GM19239 (cell line): ENCODE measurements at regions not wholly inside any gene's neighbourhood (a gene's known extent, or its start where the extent isn't known, plus 50 kb on each side); places are given as distances from the start of the nearest gene placed in this dataset.

Source experiments
- DNase-seq: peaks from one replicate; pipeline ENCODE4 v3.0.0; 2011; ENCODE audit warnings: low spot score; ENCODE audit not compliant: insufficient read length
- FAIRE-seq: peaks from 2 replicates; lab custom pipeline; 2011; peaks lifted over from hg19 to GRCh38; lab: Jason Lieb, UNC

DNA sequence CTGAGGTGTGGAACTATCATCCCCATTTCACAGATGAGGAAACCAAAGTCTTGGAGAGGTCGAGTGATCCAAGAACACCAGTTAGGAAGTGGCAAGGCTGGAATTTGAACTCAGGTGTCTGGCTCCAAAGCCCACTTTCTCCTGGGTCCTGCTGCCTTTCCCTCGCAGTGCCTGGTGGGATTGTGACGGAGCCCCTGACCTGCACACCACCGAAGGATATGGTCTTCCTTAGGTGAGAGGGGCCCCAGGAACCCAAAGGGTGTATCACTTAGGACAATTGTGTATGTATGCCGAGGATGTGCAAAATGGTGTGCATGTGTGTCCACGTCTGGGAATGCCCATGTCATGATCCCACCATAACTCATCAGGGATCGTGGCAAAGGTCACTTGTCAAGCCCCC lies 392.7 kb downstream of the MATN1 start:
- no peak for DNase-seq

DNA sequence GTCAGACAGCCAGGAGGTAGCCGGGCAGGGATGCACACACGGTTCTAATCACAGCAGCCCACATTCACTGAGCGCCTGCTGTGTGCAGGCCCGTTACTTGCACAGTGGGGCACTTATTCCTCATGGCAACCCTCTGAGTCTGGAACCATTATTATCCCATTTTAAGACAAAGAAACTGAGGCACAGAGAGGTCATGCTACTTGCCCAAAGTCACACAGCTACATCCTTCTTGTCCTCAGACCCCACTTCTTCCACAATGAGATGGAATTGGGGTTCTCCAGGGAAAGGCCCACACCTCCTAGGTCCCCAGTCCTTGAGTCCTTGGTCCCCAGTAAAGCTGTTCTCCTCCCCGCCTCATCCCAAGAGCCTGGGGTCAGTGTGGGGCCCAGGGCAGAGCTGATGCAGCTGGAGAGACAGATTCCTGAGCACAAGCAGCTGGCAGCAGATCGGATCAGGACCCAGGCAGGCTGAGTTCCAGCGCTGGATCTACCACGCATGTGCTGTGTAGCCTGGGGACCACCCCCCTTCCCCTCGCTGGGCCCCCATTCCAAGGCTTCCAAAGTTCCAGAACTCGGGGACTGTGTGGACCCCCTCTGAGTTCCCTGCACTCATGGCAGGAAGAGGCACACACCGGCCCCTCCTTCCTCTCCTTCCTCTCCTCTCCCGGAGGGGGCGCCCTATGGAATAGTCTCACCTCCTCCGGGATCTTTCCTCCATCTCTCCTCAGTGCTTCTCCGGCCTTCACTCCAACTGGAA lies 393.4 kb downstream of the MATN1 start:
- FAIRE-seq = no peak
- no peak for DNase-seq

More for the DNA sequence above, 392.7 kb downstream of the MATN1 start:
- FAIRE-seq = no peak

DNA sequence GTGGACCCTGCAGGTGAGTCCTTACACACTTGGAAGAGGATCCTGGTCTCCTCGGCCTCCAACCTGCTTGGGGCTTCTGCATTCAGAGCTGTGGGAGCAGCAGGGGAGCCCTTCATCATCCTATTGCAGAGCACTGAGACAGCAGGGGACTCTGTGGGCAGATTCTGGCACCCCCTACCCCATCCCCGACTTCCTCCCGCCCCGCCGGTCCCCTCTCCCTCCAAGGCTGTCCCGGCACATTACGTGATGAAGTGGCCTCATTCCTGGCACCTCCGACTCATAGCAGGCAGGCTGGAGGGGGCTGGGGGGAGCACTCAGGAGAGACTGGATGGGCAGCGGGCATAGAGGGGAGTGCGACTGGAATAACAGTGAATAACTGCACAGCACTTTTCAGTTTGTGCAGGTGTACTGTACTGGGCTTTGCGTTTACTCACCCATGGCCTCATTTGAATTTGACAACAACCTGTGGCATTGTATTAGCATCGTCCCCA lies 394.1 kb downstream of the MATN1 start:
- no peak for DNase-seq
- FAIRE-seq = no peak

DNA sequence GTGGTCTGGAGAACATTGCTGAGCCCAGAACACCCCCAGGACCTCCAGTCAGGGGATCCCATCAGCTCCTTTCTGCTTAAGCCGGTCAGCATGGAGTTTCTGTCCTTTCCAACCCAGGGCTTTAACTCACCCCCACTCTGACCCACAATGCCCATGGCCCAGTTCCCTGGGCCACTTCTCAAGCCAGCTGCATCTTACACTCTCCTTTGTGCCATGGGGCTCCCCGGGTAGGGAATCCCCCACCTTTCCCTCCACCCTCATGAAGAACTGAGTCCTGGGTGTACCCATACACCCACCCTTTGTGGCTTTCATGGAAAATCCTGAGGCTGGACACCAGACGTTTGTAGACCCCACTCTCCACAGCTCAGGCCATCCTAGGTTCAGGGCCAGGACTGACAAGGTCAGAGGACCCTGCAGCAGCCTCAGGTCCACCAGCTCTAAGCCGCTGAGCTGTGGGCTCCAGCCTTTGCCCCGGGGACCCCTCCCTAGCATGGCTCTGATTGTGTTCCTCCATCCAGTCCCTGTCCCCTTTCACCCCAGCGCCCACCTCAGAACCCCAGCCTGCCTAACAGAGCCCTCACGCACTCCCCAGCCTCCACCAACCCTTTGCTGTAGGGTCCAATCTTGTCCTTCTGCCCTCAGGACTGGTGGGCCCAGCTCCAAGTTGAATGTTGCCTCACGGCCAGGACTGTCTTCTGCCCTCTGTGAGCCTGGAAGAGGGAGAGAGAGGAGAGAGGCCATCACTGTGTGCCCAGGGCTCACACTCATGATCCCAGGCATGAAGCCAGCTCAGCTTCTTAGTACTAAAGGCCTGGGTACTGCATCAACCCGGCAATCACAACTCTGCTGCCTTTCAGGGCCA lies 394.8 kb downstream of the MATN1 start:
- no peak for DNase-seq
- no peak for FAIRE-seq

DNA sequence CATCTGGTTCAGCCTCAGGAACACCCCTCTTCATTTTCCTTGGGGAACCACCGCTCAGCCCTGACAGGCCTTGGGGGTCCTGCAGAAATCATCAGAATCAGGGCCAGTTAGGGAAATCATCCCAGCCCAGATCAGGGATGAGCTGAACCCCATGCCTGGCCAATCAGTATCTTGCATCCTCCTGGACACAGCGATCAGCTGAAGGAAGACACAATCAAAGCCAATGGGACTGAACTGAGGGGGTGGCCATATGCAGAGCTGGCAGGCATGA lies 395.4 kb downstream of the MATN1 start:
- FAIRE-seq (no peak), DNase-seq (no peak)

DNA sequence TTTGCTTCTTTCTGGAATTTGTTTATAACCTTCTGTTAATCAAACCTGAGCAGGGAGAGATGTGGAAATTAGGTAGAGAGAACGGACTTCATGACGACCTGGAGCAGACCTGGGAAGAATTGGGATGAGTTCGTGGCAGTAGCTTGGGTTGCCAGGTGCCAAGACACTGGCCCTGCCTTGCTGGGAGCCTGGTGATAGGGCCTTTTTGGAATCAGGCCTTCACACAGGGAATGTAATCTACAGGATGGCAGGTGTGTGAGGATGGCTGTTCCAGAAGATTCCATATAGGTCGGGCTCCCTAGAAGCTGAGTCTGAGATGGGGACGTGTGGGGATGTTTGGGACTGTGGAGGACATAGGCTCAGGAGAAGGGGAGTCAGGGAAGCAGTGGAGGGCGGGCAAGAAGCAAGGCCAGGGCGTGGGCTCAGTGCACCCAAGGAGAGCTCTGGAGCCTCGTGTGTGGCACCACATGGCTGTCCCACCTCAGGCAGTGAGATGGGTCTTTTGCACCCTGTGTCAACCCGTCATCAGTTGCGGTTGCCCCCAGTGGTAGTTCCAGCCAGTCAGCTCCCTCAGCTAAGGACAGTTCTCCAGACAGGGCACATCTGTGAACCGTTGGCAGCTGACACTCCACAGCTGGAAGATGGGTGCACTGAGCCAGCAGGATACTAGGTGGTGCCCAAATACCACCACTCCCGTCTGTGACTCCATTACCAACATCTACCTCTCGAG lies 395.9 kb downstream of the MATN1 start:
- no peak for DNase-seq
- FAIRE-seq = no peak

DNA sequence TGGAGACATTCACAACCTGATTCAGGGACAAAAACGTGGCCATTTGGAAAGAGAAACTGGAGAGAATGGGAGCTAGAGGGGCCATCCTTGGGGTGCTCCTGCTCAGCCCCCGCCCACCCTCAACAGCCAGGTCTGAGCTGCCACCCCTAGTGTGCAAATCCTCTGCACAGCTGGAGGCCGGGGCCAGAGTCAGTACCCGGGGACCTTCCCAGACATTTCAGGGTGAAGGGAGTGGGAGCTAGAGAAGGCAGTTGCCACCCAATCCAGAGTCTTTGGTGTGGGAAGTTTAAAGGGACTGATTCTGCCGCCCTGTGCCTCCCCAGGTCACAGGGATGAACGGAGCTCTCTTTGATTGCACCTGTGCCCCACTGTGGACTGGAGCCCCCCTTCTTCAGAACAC lies 397.4 kb downstream of the MATN1 start:
- no peak for DNase-seq
- no peak for FAIRE-seq

DNA sequence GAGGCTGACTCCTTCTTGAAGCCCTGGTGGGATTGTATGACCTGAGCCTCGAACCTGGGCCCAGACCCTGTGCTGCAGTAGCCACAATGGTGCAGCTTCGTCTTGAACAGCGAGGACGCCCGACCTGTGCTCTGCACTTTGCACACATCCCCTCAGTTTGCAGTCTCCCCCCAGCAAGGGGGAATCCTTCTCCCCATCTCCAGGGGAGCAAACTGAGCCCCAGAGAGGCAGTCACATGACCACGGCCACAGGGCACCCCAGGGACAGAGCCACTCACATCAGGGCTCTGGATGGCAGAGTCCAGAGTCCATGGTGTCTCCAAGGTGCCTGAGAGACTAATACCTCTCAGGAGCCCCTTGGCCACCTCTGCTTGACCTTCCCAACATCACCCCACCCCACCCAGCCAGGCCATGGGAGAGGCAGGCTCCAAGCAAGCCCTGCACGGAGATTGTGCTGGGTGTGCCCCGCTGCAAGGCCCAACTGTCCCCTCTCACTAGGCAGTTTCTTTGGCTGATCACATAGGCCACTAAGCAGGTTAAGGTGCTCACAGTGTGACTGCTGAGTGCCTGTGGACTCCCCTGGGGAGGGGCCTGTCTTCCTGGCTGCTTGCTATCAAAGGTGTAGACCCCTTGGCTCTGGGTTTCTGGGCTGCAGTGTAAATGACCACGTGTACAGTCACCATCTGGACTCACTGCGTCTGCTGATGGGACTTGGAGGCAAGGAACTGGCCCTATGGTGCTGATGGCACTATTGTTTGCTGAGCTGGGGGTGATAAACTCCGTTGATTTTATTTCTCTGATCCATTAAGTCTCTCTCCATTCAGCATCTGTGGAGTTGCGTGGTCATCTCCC lies 398.1 kb downstream of the MATN1 start:
- FAIRE-seq (no peak), DNase-seq (no peak)

DNA sequence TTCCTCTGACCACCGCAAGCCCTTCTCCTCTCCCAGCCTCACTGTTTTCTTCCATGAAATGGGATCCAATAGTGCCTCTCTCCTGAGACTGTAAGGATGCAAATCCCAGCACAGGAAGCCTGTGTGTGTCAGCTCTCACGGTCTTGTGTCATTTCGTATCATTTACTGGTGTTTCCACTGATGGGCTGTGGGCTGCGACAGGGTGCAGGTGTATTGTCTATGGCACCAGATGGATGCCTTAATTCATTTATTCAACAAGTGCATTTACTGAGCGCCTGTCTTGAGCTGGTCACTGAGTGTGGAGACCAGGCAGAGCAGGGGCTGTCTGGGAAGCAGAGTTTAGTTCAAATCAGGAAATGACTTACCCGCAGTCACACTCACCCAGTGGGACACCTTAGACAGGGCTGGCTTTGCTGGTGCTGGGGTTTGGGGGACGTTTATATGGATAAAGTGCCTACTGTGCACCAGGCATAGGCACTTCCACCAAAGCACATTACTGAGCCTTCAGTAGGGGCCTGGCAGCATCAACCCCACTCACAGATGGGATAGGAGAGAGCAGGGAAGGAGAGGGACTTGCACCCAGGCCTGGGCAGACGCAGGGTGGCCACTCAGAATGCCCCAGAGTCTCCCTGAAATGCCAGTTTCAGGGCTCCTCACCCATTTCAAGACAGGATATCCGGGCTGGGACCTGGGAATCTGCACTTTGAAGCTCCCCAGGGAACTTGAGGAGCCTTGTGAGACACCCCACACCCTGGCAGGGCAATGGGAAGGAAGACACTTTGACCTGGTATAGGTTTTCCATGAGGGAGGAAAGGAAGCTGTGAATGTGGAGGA lies 398.9 kb downstream of the MATN1 start:
- DNase-seq = no peak

DNA sequence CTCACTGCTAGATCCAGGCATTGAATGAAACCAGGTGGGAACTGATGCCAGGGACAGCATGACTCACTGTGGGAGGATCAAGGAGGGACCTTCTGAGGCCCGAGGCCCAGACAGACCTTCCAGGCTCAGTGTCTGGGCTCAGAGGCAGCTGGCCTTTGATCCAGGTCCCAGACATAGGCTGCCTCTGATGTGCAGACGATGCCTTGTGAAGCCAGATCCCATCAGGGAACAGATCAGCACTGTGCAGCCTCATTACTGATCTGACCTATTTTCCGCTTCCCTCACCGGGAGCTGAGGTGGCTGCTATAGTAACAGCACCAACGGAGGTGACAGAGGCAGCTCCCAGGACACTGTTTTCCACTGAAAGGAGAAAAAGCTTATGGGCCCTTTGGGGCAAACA lies 399.5 kb downstream of the MATN1 start:
- FAIRE-seq = no peak
- no peak for DNase-seq

More for the DNA sequence above, 398.9 kb downstream of the MATN1 start:
- FAIRE-seq = no peak

DNA sequence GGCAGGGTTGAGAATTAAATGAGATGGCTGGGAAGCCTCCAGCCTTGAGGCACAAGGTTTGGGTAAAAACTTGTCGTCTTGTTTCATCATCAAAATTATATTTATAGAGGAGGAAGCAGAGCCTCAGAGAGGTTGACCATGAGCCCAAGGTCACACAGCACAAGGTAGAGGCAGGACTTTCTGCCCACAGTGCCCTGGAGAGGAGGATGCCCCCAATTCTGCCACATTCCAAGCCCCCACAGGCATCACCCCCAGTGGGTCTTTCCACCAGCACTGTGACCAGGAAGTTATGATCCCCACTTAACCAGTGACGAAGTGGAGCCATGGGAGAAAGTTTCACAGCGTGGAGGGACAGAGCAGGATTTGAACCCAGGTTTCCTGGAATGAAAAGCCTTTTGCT lies 400.0 kb downstream of the MATN1 start:
- FAIRE-seq (no peak), DNase-seq (no peak)

DNA sequence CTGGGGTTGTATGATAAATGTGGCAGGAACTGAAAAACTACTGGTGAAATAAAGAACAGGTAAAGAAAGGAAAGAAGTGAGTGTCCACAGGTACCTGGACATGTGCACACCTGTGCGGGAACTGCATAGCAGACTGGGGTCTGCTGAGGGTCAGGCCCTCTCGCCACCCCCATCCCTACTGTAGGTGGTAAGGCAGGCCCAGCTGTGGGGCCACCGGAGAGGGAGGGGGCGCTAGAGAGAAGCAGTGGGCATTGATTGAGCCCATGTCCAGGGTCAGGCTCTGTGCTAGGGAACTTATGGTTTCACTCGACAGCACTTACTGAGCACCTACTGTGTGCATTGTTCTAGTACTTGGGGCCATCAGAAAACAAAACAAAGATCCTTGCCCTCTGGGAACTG lies 400.5 kb downstream of the MATN1 start:
- FAIRE-seq (no peak), DNase-seq (no peak)

DNA sequence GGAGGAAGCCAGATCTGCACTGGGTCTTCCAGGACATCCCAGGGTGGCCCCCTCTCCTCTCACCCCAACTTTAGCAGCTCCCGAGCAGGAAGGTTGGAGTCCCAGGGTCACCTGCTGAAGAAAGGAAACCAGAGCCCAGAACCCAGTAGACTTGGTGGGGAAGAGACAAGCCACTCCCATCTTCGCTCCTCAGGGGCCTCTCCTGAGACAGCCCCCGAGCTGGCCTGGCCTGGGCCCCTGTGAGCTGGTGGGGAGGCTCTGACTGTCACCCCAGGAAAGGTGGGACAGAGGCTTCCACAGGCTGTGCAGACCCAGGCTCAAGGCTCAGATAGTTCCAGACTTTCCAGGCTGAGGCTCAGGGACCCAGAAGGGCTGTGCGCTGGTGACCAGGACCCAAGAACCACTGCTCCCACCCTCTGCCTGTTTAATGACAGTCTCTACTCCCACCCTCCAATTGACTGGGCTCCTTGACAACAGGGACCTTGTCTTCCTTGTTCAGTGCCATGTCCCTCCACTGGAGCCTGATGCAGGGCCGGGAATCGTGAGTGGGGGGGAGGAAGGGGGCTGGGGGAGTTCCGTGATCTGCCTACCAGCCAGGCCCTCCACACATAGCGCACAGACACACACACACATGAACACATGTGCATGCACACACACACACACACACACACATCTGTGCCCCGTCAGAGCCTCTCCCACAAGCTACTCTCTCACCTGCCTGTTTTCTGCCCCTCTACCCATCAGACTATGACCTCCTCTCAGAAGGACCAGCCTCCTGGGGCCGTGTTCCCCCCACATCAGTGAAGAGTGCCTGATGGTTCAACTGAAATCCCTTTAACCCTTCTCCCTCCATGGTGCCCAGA lies 401.2 kb downstream of the MATN1 start:
- DNase-seq = no peak
- no peak for FAIRE-seq

DNA sequence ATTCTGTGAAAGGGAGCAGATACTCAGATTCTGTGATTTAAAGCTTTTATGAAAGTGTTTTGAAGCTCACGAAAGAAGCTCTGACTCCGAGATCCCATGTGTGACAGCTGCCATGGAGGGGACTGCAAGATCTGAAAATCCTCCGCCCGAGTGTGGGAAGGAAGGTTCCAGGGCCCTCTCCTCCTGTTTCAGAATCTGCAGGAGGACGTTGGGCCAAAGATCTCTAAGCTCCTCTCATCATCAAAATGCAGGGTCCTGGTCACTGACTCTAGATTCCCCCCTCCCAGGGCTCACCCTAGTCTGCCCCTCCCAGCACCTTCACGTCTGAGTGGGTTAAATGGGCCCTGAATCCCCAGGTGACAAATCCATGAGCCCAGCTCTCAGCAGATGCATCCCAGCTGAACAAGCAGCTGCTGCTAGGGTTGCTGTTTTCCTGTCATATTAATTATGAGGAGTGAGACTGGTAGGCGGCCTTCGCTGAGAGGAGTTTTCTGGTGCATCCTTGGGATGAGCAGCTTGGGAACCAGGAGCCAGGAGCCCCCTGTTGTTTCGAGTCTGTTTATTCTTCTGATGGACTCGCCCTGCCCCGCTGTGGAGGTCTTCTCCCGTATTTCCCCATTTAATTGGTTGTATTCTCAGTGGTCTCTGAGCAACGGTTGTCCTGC lies 402.0 kb downstream of the MATN1 start:
- DNase-seq (no peak), FAIRE-seq (no peak)

DNA sequence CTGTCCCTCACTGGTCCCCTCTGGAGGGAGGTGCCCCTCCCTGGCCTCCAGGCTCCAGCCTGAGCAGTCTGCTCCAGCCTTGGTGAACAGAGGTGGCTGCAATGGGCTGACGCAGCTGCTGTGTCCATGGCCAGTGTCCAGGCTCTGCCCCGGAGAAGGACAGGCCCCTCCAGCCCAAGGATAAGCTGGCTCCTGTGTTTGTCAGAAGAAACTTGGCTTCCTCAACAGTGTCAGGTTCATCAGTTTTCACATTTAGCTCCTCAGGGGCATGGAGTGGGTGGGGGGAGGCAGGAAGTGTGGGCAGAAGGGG lies 402.8 kb downstream of the MATN1 start:
- no peak for DNase-seq
- no peak for FAIRE-seq

DNA sequence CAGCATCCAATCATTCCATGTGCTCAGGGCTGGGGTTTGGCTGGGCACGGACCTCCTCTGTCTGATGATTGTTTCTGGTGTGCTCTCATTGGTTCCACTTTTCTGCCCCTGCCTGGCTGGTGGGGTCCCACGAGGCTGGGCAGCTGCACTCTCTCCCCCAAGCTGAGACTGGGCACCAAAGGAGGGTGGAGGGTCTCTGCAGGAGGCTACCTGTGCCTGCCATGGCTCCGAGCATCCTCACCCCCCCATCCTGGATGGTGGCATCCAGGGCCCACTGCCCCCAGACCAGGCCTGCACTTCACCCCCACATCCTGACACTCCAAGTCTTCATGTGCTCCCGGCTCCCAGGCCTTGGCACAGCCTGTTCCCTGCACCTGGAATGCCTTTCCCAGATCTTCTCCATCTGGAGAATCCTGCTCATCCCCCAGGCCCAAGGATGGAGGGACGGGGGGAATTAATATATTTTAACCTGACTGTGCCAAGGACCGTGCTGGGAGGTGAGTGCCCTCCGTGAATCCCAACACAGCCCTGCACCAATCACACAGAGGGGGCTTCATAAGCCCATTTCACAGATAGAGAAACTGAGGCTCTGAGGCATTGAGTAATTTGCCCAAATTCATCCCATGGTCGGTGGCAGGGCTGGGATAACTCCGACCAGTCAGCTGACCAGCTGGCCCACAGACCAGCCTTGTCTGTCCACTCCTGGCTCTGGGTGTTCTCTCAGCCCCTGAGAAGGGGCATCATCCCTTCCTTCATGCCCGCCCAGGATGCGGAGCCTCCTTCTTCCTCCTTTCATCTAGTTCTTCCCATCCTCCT lies 403.4 kb downstream of the MATN1 start:
- FAIRE-seq = no peak

More for the DNA sequence above, 403.4 kb downstream of the MATN1 start:
- no peak for DNase-seq
